Stimulated activated CD8-positive, alpha-beta memory T cell treated with anti-CD3 and anti-CD28 coated beads, Interleukin-12 subunit alpha, Interleukin-12 subunit beta, amount 100 ng/mL, for 24 hours (primary cell): ENCODE measurements at regions not wholly inside any gene's neighbourhood (a gene's known extent, or its start where the extent isn't known, plus 50 kb on each side); places are given as distances from the start of the nearest gene placed in this dataset.
"Not testable (repeated sequence)": the region's sequence is repeated elsewhere in the genome, so short reads cannot be mapped to it uniquely, and the experiment has no call there.

Experiments
- DNase-seq: peaks from one replicate; pipeline ENCODE4 v3.0.0-alpha.2; 2020; ENCODE audit errors: extremely low read depth

DNA sequence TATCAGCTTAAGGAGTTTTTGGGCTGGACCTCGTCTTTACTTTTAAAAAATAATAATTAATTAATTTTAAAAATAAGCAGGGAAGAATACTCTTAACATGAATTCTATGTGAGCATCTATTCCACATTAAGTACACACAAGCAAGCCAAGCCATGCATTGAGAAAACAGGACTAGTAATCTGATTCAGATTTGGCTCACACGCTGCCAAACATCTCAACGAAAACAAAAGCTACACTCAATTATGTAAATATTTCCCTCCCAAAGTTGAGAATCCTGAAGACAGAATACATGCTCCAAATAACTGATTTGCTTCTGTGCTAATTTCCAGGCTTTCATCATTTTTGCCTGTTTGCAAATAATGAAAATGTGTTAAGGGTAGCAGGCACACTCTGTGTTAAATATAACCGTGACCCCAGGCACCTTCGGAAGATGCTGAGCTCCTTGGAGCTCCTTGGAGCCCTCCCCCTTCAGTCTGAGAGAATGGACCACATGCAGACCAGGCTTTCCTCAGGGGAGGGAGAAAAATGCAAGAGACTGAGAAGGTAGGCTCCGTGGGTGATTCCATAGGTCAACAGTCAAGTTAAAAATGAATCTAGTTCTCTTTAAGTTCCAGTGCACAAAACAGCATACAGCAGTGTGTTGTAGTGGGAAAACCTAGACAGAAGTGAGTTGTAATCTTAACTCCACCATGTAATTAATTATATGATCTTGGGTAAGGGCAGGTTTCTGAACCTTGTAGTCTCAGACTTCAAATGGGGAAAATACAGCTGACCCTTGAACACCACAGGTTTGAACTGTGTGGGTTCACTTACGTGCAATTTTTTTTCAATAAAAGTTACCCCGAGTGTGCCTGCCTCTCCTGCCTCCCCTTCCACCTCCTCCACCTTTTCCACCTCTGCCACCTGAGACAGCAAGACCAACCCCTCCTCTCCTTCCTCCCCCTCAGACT is 161.3 kb upstream of the RREB1 start:
- no peak for DNase-seq

DNA sequence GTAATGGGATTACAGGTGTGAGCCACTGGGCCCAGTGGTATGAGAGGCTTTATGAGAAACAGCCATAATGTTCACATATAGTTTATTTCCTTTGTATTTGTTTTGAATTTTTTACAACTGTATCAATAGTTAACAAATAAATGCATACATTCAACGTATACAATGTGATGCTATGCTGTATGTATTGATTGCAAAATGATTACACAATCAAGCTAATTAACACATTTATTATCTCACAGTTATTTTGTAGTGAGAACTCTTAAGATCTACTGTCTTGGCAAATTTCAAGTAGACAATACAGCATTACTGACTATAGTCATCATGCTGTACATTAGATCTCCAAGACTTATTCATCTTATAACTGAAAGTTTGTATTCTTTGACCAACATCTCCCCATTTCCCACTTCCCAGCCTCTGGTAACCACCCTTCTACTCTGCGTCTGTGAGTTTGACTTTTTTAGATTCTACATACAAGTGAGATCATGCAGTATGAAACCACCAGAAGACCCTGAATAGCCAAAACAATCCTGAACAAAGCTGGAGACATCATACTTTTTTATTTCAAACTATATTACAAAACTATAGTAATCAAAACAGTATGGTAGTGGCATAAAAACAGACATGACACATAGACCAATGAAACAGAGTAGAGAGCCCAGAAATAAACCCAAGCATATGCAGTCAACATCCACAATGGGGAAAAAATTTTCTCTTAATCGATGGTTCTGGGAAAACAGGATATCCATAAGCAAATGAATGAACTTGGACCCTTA is 157.2 kb upstream of the RREB1 start:
- DNase-seq = no peak

DNA sequence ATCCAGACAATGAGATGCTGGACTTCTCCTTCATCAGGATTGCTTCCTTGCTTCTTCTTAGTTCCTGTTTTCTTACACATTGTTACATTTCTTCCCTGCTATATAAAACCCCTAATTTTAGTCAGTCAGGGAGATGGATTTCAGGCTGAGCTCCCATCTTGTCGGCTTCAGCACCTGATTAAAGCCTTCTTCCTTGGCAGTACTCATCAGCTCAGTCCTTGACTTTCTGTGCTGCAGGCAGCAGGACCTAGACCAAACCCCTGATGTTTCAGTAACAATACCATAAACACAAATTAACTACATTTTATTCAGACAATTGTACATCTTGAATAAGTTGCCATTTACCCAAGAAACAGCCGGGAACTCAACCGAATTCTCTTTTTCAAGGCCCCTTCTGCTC is 156.4 kb upstream of the RREB1 start:
- no peak for DNase-seq

DNA sequence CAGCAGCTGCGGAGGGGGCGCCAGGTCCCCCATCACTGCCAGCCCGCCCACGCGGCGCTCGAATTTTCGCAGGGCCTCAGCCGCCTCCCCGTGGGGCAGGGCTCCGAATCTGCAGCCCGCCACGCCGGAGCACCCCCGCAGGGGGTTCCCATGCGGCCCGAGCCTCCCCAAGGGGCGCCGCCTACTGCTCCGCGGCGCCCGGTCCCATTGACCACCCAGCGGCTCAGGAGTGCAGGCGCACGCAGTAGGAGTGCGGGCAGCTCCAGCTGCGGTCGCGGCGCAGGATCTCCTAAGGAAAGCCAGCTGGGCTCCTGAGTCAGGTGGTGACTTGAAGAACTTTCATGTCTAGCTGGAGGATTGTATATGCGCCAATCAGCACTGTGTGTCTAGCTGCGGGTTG is 155.3 kb upstream of the RREB1 start:
- no peak for DNase-seq

DNA sequence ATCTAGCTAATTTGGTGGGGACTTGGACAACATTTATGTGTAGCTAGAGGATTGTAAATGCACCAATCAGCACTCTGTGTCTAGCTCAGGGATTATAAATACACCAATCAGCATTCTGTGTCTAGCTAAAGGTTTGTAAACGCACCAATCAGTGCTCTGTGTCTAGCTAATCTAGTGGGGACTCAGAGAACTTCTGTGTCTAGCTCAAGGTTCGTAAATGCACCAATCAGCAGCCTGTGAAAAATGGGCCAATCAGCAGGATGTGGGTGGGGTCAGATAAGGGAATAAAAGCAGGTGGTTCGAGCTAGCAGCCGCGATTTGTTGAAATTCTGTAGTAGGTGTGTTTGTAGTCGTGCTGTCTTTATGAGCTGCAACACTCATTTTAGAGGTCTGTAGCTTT is 154.8 kb upstream of the RREB1 start:
- DNase-seq = not testable (repeated sequence)

DNA sequence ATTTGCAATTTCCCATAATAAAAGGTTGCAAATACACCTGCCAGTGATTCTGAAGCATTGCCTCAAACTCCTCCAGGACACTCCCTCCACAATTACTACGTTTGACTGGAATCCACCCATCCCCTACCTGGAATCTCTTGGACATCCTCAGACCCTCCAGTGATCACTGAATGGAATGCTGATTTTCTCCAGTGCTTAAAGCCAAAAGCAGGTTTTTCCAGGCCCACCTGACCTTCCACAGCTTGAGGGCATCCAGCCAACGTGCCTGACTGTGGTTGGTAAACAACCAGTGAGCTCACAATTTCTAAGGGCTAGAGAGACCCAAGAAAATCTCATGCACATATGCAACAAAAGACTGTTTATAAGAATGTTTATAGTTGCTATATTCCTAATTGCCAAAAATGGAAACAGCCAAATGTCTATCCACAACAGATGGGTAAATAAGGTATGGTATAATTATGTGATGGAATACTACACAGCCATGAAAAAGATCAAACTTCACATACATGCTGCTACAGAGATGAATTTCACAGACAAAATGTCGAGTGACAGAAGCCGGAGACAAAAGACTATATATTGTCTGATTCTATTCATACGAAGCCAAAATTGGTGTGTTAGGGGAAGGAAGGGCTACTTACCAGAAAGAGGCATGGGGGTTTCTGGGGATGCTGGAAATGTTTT is 147.1 kb upstream of the RREB1 start:
- no peak for DNase-seq

DNA sequence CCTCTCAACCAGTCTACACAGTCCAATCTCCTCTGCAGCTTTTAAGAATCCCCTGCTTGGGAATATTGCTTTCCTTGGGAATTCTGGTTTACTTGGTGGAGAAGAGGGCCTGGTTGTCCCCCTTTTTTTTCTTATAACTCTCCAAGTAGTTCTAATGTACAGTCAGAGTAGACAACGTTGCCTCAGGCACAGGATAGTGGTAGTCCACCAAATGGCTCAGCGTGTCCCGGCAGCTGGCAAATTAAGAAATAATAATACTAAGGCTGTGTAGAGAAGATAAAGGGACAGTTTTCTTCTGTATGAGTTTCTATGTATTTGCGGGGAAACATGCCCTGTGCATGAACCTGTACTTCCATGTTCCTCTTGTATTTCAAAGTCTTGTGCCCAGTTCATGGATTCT is 145.7 kb upstream of the RREB1 start:
- no peak for DNase-seq

DNA sequence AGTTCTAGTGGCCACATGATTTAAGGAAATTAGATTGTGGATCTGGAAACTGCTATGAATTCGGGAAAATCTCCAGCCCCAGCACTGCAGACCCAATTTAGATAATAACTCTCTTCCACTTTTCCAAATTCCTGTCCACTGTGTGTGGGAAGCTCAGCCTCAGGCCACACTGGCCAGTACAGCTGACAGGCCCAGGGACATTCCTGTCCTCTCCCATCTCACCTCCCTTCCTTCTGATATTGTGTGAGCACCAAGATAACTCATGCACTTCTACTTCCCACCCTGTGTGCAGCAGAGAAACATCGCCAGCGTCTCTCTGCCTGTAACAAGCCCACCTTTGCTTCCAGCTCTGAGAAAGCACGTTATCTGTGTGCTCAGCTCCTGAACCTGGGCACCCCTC is 145.1 kb upstream of the RREB1 start:
- no peak for DNase-seq

DNA sequence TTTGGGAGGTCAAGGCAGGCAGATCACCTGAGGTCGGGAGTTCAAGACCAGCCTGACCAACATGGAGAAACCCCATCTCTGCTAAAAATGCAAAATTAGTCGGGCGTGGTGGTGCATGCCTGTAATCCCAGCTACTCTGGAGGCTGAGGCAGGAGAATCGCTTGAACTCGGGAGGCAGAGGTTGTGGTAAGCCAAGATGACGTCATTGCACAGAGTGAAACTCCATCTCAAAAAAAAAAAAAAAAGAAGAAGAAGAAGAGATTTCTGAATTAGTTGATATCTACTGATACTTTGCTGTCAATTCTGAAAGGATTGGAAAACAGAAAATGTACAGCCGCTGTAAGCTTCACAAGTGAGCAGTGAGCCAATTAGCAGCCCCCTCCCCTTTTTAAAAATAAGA is 144.4 kb upstream of the RREB1 start:
- DNase-seq = not testable (repeated sequence)

DNA sequence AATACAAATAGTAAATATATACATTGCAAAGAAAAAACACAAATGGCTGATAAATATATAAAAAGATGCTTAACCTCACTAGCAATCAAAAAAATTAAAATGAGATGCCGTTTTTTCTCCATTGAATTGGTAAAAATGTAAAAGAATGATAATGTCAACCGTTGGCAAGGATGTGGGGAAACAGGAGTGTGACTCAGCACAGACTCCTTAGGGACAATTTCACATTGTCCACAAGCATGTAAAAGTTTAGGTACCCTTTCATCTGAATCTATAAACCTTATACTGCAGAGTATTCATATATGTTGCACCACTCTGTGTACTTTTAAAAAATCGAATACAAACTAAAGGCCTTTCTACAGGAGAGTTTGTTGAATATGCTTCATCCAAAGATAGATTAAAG is 143.1 kb upstream of the RREB1 start:
- DNase-seq = no peak

DNA sequence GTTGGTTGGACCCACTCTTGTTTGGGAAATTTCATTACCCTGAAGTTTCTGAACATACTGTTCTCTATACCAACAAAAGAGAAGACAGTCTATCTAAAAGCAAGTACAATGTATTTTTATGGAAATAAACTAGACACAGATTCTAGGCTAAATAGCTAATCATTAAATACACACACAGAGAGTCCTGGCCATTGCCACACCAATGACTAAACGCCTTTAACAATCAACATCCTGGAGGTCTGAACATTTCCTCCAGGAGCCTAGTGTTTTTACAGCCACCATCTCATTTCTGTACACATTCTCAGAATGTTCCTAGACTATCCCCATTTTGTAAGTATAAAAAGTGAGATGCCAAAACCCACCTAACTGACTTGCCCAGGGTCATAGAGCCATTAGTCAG is 141.6 kb upstream of the RREB1 start:
- DNase-seq = no peak

DNA sequence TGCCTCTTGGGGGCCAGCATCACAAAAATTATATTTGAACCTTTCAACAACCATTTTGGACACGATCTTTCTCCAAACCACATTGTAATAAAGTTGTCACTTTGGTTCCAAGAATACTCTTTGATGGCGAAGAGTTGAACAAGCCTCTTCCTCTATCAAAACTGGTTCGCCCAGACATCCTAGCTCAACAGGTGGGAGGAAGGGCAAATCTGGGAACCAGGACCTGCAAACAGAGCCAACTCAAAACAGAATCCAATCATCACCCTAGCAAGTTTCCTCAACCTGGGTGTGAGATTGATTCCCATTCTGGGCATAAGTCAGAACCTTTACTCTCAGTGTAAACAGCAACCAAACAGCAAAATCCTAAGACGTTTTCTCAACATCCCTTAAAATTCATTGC is 141.2 kb upstream of the RREB1 start:
- DNase-seq = no peak

DNA sequence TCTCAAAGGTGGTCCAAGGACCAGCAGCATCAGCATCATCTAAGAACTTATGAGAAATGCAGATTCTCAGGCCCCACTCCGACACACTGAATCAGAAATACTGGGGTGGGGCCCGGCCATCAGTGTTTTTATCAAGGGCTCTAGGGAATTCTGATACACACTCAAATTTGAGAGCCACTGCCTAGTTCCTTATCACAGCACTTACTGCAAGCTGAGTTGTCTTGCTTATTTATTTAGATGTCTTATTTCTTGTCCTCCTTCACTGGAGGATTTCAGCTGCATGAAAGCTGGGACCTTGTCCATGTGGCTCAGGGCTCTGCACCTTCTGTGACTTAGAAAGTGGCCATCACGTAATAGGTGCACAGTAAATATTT is 139.4 kb upstream of the RREB1 start:
- no peak for DNase-seq

DNA sequence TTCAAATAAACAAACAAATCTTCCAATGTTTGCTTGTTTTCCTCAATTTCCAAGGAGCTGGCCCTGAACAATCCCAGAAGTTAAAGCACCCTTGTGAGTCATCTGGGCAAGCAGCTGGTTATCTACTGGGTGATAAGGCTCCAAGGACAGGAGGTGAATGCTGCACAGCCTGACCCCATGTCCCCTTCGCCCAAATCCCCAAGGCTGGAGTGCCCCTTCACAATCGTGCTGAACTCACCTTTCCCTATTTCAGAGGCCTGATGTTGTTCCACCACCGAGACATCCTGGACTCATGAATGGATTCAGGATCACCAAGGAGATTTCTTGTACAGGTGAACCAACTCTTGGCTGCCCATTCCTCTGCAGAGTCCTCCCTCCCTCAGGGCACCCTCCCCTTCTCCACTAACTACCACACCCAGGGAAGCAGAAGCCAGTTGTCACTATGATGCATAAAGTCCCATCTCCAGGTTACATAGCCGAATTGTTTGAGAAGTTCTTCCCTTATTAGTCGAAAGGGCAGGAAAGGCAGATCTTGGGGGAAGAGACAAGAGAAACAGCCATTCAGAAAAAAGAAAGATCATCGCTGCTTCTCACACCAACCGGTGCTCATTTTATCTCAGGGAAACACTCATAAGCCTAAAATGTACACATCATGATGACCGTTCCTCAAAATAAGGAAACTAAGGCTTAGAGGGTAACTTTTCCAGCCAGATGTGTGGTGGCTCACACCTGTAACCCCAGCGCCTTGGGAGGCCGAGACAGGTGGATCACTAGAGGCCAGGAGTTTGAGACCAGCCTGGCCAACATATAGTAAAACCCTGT is 138.8 kb upstream of the RREB1 start:
- DNase-seq = no peak

DNA sequence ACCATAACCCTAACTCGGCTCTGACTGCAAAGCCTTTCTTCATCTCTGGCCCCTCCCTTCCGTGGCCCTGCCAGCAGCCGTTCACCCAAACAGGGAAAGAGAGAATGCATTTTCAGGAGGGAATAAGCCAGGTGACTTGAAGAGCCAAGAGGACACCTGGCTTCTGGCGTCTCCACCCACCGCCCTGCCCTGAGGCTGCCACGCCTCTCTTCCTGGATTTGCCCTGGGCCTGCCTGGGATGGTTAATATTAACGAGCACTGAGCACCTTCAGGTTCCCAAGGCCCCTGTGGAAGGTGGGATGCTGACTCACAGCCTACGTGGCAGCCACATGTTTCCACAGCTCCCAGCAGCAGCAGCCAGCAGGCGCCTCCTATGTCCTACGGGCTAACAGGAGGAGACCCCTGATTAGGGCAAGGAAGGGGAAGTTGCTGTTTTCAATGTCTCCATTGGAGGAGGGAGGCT is 138.0 kb upstream of the RREB1 start:
- no peak for DNase-seq

DNA sequence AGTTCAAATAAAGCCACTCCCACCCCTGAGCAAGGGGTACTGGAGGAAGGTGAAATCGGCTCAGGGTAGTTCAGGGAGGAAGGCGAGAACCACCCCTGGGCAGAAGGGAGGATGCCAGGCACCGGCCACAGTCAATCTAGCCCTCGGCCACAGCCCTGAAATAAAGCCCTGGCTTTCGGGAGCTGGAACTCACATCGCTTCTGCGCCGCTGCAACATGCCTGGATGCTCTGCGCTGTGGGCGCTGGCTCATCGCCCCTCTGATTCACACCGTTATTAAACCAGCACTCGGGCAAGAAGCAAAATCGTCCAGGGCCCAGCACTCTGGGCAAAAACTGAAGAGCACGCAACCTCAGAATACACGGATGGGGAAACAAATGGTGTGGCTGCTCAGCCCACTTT is 136.9 kb upstream of the RREB1 start:
- DNase-seq = no peak

DNA sequence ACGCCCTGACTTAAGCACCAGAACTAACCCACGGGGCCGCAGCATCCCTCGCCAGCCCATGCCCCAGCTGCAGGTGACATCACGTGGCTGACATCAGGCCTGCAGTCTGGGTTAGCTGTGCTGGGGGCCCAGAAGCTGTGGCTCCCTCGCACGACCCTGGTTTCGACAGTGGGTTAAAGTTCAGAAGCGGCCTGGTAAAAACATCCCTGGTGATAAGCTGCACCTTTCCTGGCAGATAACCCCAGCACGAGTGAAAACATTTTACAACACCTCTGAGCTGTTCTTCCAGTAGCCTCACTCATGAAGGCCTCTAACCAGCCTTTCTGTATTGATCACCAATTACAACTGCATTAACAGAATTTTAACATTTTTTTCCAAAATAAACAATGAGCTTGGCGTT is 136.4 kb upstream of the RREB1 start:
- DNase-seq = no peak

DNA sequence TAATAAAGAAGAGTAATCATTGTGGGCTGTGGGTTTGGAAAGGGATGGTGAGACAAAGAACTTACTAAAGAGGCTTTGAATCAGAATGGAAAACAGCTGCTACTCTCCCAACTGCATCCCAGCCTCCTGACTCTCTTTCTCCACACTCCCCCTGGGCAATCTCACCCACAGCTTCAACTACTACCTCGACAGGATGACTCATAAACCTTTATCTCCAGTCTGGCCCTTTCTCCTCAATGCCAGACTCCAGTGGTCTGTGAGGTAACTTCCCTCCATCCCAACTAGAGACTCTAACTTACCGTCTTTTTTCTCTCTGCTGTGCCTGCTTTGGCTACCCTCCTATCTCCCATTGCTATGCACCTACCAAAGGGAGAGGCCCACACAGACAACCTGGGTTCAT is 135.3 kb upstream of the RREB1 start:
- DNase-seq = no peak

DNA sequence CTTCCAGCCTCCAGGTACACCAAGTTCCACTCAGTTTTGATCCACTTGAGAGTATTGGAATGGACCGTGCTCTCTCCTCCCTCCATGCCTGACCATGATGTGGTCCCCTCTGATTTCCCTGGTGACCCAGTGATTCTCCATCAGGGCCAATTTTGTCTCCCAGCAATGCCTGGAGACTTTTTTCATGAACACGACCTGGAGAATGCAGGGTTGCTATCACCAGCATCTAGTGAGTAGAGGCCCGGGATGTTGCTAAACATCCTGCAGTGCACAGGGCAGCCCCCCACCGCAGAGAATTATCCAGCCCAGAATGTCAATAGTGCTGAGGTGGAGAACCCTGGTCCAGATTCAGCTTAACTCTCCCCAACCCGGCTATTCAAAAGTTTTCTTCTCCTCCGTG is 134.0 kb upstream of the RREB1 start:
- DNase-seq = no peak

DNA sequence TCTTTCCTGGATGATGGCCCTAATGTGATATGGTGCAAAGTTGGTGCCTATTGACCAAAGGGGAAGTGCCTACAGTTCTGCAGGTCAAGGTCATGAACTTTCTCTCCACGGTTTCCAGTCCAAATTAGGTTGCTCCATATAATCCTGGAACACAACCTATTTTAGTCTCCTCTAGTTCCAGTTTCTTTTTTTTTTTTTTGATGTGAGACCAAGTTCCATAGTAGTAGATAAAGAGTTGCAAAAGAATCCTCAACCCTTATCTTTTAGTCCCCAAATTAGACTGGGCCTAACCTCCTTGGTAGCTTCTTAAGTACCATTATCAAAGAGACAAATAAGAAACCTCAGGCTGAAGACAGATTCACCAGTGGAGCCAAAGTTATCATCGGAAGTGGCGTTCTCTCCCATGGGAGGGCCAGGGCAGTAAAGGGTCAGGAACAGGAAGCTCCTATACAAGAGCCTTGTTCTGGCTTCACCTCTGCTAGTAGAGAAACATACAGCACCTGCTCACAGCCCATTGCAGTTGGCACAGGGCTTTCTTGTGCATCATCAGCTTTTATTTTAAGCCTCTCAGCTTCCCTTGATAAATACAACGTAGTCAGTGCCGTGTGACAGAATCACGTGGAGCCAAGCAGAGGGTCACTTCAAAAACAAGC is 132.2 kb upstream of the RREB1 start:
- no peak for DNase-seq

DNA sequence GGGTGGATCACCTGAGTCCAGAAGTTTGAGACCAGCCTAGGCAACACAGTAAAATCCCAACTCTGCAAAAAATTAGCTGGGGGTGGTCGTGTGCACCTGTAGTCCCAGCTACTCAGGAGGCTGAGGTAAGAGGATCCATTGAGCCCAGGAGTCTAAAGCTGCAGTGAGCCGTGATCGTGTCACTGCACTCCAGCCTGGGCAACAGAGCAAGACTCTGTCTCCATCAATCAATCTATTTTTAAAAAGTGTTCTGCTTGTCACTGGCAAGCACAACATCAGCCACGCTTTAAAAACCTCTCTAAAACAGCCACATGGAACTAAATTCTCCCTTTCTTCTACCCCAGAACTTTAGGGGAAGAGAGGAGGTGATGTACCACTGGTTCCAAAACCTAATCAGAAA is 131.6 kb upstream of the RREB1 start:
- no peak for DNase-seq
